Ramos (cell line): ENCODE measurements at regions not wholly inside any gene's neighbourhood (a gene's known extent, or its start where the extent isn't known, plus 50 kb on each side); places are given as distances from the start of the nearest gene placed in this dataset.
"Not testable (repeated sequence)": the region's sequence is repeated elsewhere in the genome, so short reads cannot be mapped to it uniquely, and the experiment has no call there.

Source experiments
- in situ Hi-C: fragments of 300-500 bp; cut with MboI; formaldehyde crosslinking; loops from one replicate; pipeline ENCODE4 v1.14.3; 2022; ENCODE audit warnings: low sequenced_read_pairs; ENCODE audit not compliant: unreplicated experiment

- in situ Hi-C loops: no loop called here
Observed at GRCh38 chr18:27314996-27315395, 129.9 kb upstream of the CHST9 start.

- in situ Hi-C loops: no loop called here
Observed at GRCh38 chr18:27313678-27314077, 128.6 kb upstream of the CHST9 start.

GRCh38 chr18:27312853-27313252 lies 127.7 kb upstream of the CHST9 start:
- in situ Hi-C loops: no loop called here

- in situ Hi-C loops: no loop called here
Observed at GRCh38 chr18:27312153-27312552, 127.0 kb upstream of the CHST9 start.

- in situ Hi-C loops: no loop called here
Observed at GRCh38 chr18:27311114-27311513, 126.0 kb upstream of the CHST9 start.

GRCh38 chr18:27301615-27302378 lies 116.7 kb upstream of the CHST9 start:
- in situ Hi-C loops: no loop called here

- in situ Hi-C loops: no loop called here
Observed at GRCh38 chr18:27298214-27298804, 113.2 kb upstream of the CHST9 start.

- in situ Hi-C loops: not testable (repeated sequence)
Observed at GRCh38 chr18:27285973-27286562, 101.0 kb upstream of the CHST9 start.

GRCh38 chr18:27278131-27278530 lies 93.0 kb upstream of the CHST9 start:
- in situ Hi-C loops: no loop called here

GRCh38 chr18:27277554-27277953 lies 92.4 kb upstream of the CHST9 start:
- in situ Hi-C loops: no loop called here

- in situ Hi-C loops: no loop called here
Observed at GRCh38 chr18:27276886-27277285, 91.8 kb upstream of the CHST9 start.

- in situ Hi-C loops: no loop called here
Observed at GRCh38 chr18:27276479-27276878, 91.4 kb upstream of the CHST9 start.

GRCh38 chr18:27274901-27275300 lies 89.8 kb upstream of the CHST9 start:
- in situ Hi-C loops: no loop called here

GRCh38 chr18:27270508-27270907 lies 85.4 kb upstream of the CHST9 start:
- in situ Hi-C loops: no loop called here

- in situ Hi-C loops: no loop called here
Observed at GRCh38 chr18:27263369-27263768, 78.3 kb upstream of the CHST9 start.

- in situ Hi-C loops: no loop called here
Observed at GRCh38 chr18:27261769-27262549, 76.9 kb upstream of the CHST9 start.

GRCh38 chr18:27253571-27253970 lies 68.5 kb upstream of the CHST9 start:
- in situ Hi-C loops: no loop called here

- in situ Hi-C loops: no loop called here
Observed at GRCh38 chr18:27250471-27250870, 65.4 kb upstream of the CHST9 start.

GRCh38 chr18:27249933-27250332 lies 64.8 kb upstream of the CHST9 start:
- in situ Hi-C loops: no loop called here

GRCh38 chr18:27244259-27244658 lies 59.2 kb upstream of the CHST9 start:
- in situ Hi-C loops: no loop called here
